ENCODE measurements at regions not wholly inside any gene's neighbourhood (a gene's known extent, or its start where the extent isn't known, plus 50 kb on each side); places are given as distances from the start of the nearest gene placed in this dataset.
A peak's percentile ranks its signal among the peaks of the same experiment; 100 is the strongest.

DNA sequence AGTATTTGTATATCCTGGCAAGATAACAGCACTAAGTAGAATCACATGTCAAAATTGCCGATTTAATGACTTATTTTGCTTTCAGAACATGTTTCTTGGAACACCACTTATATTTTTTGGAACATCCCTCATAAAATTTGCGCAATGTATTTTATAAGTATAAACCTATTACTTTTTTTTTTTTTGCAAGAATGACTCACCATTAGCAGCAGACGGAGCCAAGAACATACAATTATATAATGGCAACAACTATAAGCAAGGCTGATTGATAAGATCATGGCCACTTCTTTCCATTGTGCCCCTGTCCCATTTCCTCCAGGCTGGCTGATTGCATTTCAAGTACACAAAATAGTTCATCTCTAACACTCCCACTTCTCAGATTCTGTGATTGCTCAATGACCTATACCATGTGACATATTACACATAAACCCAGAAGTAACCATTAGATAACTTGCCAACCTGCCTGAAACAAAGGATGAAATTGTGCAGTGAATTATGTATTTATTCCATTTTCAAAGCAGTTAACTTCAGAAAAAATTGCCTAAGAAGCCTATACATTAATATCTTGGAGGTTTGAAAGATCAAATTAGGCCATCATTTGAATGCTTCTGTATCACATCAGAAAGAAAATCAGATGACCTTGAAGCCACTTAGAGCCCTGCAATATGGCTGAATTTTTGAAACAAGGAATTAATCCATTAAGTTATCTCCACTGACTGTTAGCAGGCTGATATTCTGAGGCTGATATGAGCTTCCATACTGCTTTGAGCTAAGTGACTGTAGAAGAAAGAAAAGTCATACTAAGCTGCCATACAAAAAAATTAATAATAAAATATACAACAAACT is 77.8 kb upstream of the PRMT6 start:
- Histone ChIP-seq H3K4me2 (ENCODE audit: control insufficient read depth, insufficient read depth) (no peak overlapping the region), H3K27me3 (replicated peaks in 1 of 2; ENCODE audit: control insufficient read depth in 2 of 2, insufficient read depth in 2 of 2, low read length in 1 of 2) (no peaks in the 10 kb centered on the region), H3K36me3 (ENCODE audit: control insufficient read depth in 2 of 2, insufficient read depth in 2 of 2, low read length in 1 of 2) (no peaks in the 10 kb centered on the region), H2AFZ (ENCODE audit: control insufficient read depth, low read depth, low read length) (no peak overlapping the region), H3K9me3 (replicated peaks; ENCODE audit: control insufficient read depth, insufficient read depth, low read length) (no peaks in the 10 kb centered on the region), H3K4me1 (ENCODE audit: control insufficient read depth, insufficient read depth, low read length) (no peaks in the 10 kb centered on the region), H4K20me1 (ENCODE audit: control insufficient read depth, insufficient read depth) (no peaks in the 10 kb centered on the region), H3K9ac (ENCODE audit: control insufficient read depth, insufficient read depth, low read length) (no peak overlapping the region), H3K27ac (ENCODE audit: control insufficient read depth, insufficient read depth) (no peak overlapping the region), H3K4me3 (no peak overlapping the region), H3K79me2 (ENCODE audit: control insufficient read depth, insufficient read depth, low read length) (no peaks in the 10 kb centered on the region)
- ChIA-PET SMC1A (ENCODE audit: uncharacterized antibody, unreplicated experiment) (interaction anchor here (1.1 to 1.2 kb wide), 2 partner anchors 37 to 69 kb away, joined by 3 read pairs; no protein-coding TSS in a partner anchor), RAD21 (ENCODE audit: unreplicated experiment) (no interaction called here), CTCF (interaction anchor here (1.2 to 1.3 kb wide), 2 partner anchors 15 to 66 kb away, joined by 3 read pairs; no protein-coding TSS in a partner anchor), POLR2A (no interaction called here)
- intact Hi-C loops (cut with micrococcal nuclease; ENCODE audit: unreplicated experiment) = no loop called here
- no peak for FAIRE-seq
- no peak for ATAC-seq
- in situ Hi-C loops (cut with MboI) = no loop called here
- BruUV-seq (replicated peaks) = no TSS peak
- 52% methylated on average over 3 of the region's 3 CpGs for WGBS (ENCODE audit: insufficient coverage, insufficient replicate concordance, low lambda C conversion rate, missing lambda C conversion rate)
- TF ChIP-seq STAT1 (conservative IDR thresholded peaks at IDR 0.05) (no peak), ETV6 (conservative IDR thresholded peaks at IDR 0.05 in 1 of 2, IDR thresholded peaks at IDR 0.05 in 1 of 2; ENCODE audit: borderline replicate concordance in 1 of 2, low read depth in 1 of 2) (0 out of 4 replicates have a peak, but pooled peaks of 1 of the 2 experiments have one; percentile 50), SP1 (IDR thresholded peaks at IDR 0.05; ENCODE audit: low read depth, low read length) (no peak), STAT3 (IDR thresholded peaks at IDR 0.05; ENCODE audit: low read depth, low read length) (no peak)
- TF ChIP-seq, protein P1, sequence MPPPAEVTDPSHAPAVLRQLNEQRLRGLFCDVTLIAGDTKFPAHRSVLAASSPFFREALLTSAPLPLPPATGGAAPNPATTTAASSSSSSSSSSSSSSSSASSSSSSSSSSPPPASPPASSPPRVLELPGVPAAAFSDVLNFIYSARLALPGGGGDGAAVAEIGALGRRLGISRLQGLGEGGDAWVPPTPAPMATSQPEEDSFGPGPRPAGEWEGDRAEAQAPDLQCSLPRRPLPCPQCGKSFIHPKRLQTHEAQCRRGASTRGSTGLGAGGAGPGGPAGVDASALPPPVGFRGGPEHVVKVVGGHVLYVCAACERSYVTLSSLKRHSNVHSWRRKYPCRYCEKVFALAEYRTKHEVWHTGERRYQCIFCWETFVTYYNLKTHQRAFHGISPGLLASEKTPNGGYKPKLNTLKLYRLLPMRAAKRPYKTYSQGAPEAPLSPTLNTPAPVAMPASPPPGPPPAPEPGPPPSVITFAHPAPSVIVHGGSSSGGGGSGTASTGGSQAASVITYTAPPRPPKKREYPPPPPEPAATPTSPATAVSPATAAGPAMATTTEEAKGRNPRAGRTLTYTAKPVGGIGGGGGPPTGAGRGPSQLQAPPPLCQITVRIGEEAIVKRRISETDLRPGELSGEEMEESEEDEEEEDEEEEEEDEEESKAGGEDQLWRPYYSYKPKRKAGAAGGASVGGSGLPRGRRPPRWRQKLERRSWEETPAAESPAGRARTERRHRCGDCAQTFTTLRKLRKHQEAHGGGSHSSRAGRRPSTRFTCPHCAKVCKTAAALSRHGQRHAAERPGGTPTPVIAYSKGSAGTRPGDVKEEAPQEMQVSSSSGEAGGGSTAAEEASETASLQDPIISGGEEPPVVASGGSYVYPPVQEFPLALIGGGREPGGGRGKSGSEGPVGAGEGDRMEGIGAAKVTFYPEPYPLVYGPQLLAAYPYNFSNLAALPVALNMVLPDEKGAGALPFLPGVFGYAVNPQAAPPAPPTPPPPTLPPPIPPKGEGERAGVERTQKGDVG (CRISPR knock-in tag; IDR thresholded peaks at IDR 0.05) = no peak
- no peak for DNase-seq (ENCODE audit: low read depth, low spot score)

Measured in GM12878 (cell line).